SJCRH30 (cell line): ENCODE measurements at regions not wholly inside any gene's neighbourhood (a gene's known extent, or its start where the extent isn't known, plus 50 kb on each side); places are given as distances from the start of the nearest gene placed in this dataset.

ENCODE experiments used
- DNase-seq, 2 experiments: peaks; one replicate each; pipeline ENCODE4 v3.0.0-alpha.2; 2015 to 2020
- H3K27ac ChIP-seq: fragments of 250-450 bp; sonication (Bioruptor Pico); 2 replicates; pipeline ENCODE4 v1.5.1; 2020; ENCODE audit warnings: mild to moderate bottlenecking, moderate library complexity
- H3K27me3 ChIP-seq: fragments of 250-450 bp; sonication (Bioruptor Pico); 2 replicates; pipeline ENCODE4 v1.5.1; 2020; ENCODE audit warnings: mild to moderate bottlenecking, moderate library complexity
- H3K36me3 ChIP-seq: fragments of 250-450 bp; sonication (Bioruptor Pico); 2 replicates; pipeline ENCODE4 v1.5.1; 2020; ENCODE audit warnings: mild to moderate bottlenecking, moderate library complexity
- H3K4me1 ChIP-seq: fragments of 250-450 bp; sonication (Bioruptor Pico); 2 replicates; pipeline ENCODE4 v1.5.1; 2020; ENCODE audit warnings: mild to moderate bottlenecking, moderate library complexity
- H3K4me3 ChIP-seq: fragments of 250-450 bp; sonication (Bioruptor Pico); 2 replicates; pipeline ENCODE4 v1.5.1; 2020; ENCODE audit warnings: mild to moderate bottlenecking, moderate library complexity
- H3K9me3 ChIP-seq: fragments of 250-450 bp; sonication (Bioruptor Pico); replicated peaks from 2 replicates; pipeline ENCODE4 v1.5.1; 2020; ENCODE audit warnings: mild to moderate bottlenecking, moderate library complexity

GRCh38 chr15:25188051-25188450 lies 233.3 kb downstream of the SNRPN start:
- H3K4me1 ChIP-seq = no peaks in the 10 kb centered on the region
- no peaks in the 10 kb centered on the region for H3K9me3 ChIP-seq
- H3K4me3 ChIP-seq = no peak overlapping the region
- no peak for DNase-seq
- no peaks in the 10 kb centered on the region for H3K27me3 ChIP-seq
- no peak overlapping the region for H3K27ac ChIP-seq
- H3K36me3 ChIP-seq = no peaks in the 10 kb centered on the region

GRCh38 chr15:25188551-25189101 lies 233.8 kb downstream of the SNRPN start:
- Histone ChIP-seq H3K36me3 (no peaks in the 10 kb centered on the region), H3K27ac (no peak overlapping the region), H3K4me1 (no peaks in the 10 kb centered on the region), H3K9me3 (no peaks in the 10 kb centered on the region), H3K27me3 (no peaks in the 10 kb centered on the region), H3K4me3 (no peak overlapping the region)
- no peak for DNase-seq

GRCh38 chr15:25189551-25189950 lies 234.8 kb downstream of the SNRPN start:
- H3K27ac ChIP-seq = no peak overlapping the region
- no peak for DNase-seq
- H3K36me3 ChIP-seq = no peaks in the 10 kb centered on the region
- H3K9me3 ChIP-seq = no peaks in the 10 kb centered on the region
- H3K27me3 ChIP-seq = no peaks in the 10 kb centered on the region
- H3K4me3 ChIP-seq = no peak overlapping the region
- no peaks in the 10 kb centered on the region for H3K4me1 ChIP-seq

- Histone ChIP-seq H3K27ac (no peak overlapping the region), H3K4me3 (no peak overlapping the region), H3K36me3 (no peaks in the 10 kb centered on the region), H3K4me1 (no peaks in the 10 kb centered on the region), H3K27me3 (no peaks in the 10 kb centered on the region), H3K9me3 (no peaks in the 10 kb centered on the region)
- no peak for DNase-seq
These were observed 237.9 kb downstream of the SNRPN start for GRCh38 chr15:25192651-25193050.

- Histone ChIP-seq H3K36me3 (no peaks in the 10 kb centered on the region), H3K9me3 (no peaks in the 10 kb centered on the region), H3K4me1 (no peaks in the 10 kb centered on the region), H3K27ac (no peak overlapping the region), H3K27me3 (no peaks in the 10 kb centered on the region), H3K4me3 (no peak overlapping the region)
- DNase-seq = no peak
These were observed 231.5 kb downstream of the UBE3A start for GRCh38 chr15:25207369-25207768.

- no peaks in the 10 kb centered on the region for H3K4me1 ChIP-seq
- H3K36me3 ChIP-seq = no peaks in the 10 kb centered on the region
- no peak for DNase-seq
- no peaks in the 10 kb centered on the region for H3K9me3 ChIP-seq
- H3K27me3 ChIP-seq = no peaks in the 10 kb centered on the region
- H3K4me3 ChIP-seq = no peak overlapping the region
- no peak overlapping the region for H3K27ac ChIP-seq
These were observed 230.1 kb downstream of the UBE3A start for GRCh38 chr15:25208735-25209134.

- H3K27ac ChIP-seq = no peak overlapping the region
- no peak overlapping the region for H3K4me3 ChIP-seq
- H3K9me3 ChIP-seq = no peaks in the 10 kb centered on the region
- no peak for DNase-seq
- H3K4me1 ChIP-seq = no peaks in the 10 kb centered on the region
- no peaks in the 10 kb centered on the region for H3K36me3 ChIP-seq
- H3K27me3 ChIP-seq = no peaks in the 10 kb centered on the region
These were observed 218.0 kb downstream of the UBE3A start for GRCh38 chr15:25220834-25221233.

- DNase-seq = no peak
- H3K4me1 ChIP-seq = no peaks in the 10 kb centered on the region
- H3K4me3 ChIP-seq = no peak overlapping the region
- no peaks in the 10 kb centered on the region for H3K27me3 ChIP-seq
- H3K27ac ChIP-seq = no peak overlapping the region
- H3K9me3 ChIP-seq = no peaks in the 10 kb centered on the region
- no peaks in the 10 kb centered on the region for H3K36me3 ChIP-seq
These were observed 214.4 kb downstream of the UBE3A start for GRCh38 chr15:25224396-25224795.

- H3K9me3 ChIP-seq = no peaks in the 10 kb centered on the region
- H3K4me3 ChIP-seq = no peak overlapping the region
These were observed 212.5 kb downstream of the UBE3A start for GRCh38 chr15:25226360-25226759.

GRCh38 chr15:25228261-25228660 lies 210.6 kb downstream of the UBE3A start:
- no peak for DNase-seq
- Histone ChIP-seq H3K27me3 (no peaks in the 10 kb centered on the region), H3K4me1 (no peaks in the 10 kb centered on the region), H3K27ac (no peak overlapping the region), H3K4me3 (no peak overlapping the region), H3K36me3 (no peaks in the 10 kb centered on the region), H3K9me3 (no peaks in the 10 kb centered on the region)

More at GRCh38 chr15:25226360-25226759, 212.5 kb downstream of the UBE3A start:
- Histone ChIP-seq H3K27me3 (no peaks in the 10 kb centered on the region), H3K36me3 (no peaks in the 10 kb centered on the region), H3K27ac (no peak overlapping the region), H3K4me1 (no peaks in the 10 kb centered on the region)
- DNase-seq = no peak

GRCh38 chr15:25230442-25230841 lies 208.4 kb downstream of the UBE3A start:
- H3K9me3 ChIP-seq = no peaks in the 10 kb centered on the region
- no peaks in the 10 kb centered on the region for H3K36me3 ChIP-seq
- H3K27me3 ChIP-seq = no peaks in the 10 kb centered on the region
- no peak overlapping the region for H3K27ac ChIP-seq
- H3K4me3 ChIP-seq = no peak overlapping the region
- no peak for DNase-seq
- H3K4me1 ChIP-seq = no peaks in the 10 kb centered on the region

GRCh38 chr15:25233766-25234350 lies 205.0 kb downstream of the UBE3A start:
- no peaks in the 10 kb centered on the region for H3K9me3 ChIP-seq
- no peak overlapping the region for H3K4me3 ChIP-seq
- no peaks in the 10 kb centered on the region for H3K36me3 ChIP-seq
- no peaks in the 10 kb centered on the region for H3K27me3 ChIP-seq
- no peaks in the 10 kb centered on the region for H3K4me1 ChIP-seq
- H3K27ac ChIP-seq = no peak overlapping the region
- DNase-seq = no peak

- H3K4me3 ChIP-seq = no peak overlapping the region
- DNase-seq = no peak
- H3K27ac ChIP-seq = no peak overlapping the region
- H3K36me3 ChIP-seq = no peaks in the 10 kb centered on the region
- H3K27me3 ChIP-seq = no peaks in the 10 kb centered on the region
- H3K4me1 ChIP-seq = no peaks in the 10 kb centered on the region
- H3K9me3 ChIP-seq = no peaks in the 10 kb centered on the region
These were observed 204.0 kb downstream of the UBE3A start for GRCh38 chr15:25234831-25235230.

- no peak overlapping the region for H3K4me3 ChIP-seq
- H3K27ac ChIP-seq = no peak overlapping the region
- H3K9me3 ChIP-seq = no peaks in the 10 kb centered on the region
- H3K4me1 ChIP-seq = no peaks in the 10 kb centered on the region
- no peak for DNase-seq
- H3K36me3 ChIP-seq = no peaks in the 10 kb centered on the region
- H3K27me3 ChIP-seq = no peaks in the 10 kb centered on the region
These were observed 203.4 kb downstream of the UBE3A start for GRCh38 chr15:25235391-25235790.

- Histone ChIP-seq H3K9me3 (no peaks in the 10 kb centered on the region), H3K27ac (no peak overlapping the region), H3K4me1 (no peaks in the 10 kb centered on the region), H3K36me3 (no peaks in the 10 kb centered on the region), H3K4me3 (no peak overlapping the region), H3K27me3 (no peaks in the 10 kb centered on the region)
- no peak for DNase-seq
These were observed 202.5 kb downstream of the UBE3A start for GRCh38 chr15:25236143-25236860.

- DNase-seq = no peak
- no peak overlapping the region for H3K4me3 ChIP-seq
- no peaks in the 10 kb centered on the region for H3K9me3 ChIP-seq
- no peaks in the 10 kb centered on the region for H3K4me1 ChIP-seq
- H3K36me3 ChIP-seq = no peaks in the 10 kb centered on the region
- no peaks in the 10 kb centered on the region for H3K27me3 ChIP-seq
- H3K27ac ChIP-seq = no peak overlapping the region
These were observed 202.0 kb downstream of the UBE3A start for GRCh38 chr15:25236861-25237155.
